PC-9 (cell line): ENCODE measurements at regions not wholly inside any gene's neighbourhood (a gene's known extent, or its start where the extent isn't known, plus 50 kb on each side); places are given as distances from the start of the nearest gene placed in this dataset.

Source experiments
- BruUV-seq: library from RNA; stranded (reverse); fragments of 400-500 nt; replicated peaks from 2 replicates; lab custom pipeline; 2021; lab: Mats Ljungman, UMichigan
- CTCF ChIA-PET: fragments of 300-600 bp; sonication (Branson Sonifier 250); formaldehyde crosslinking; loops from one replicate; lab custom pipeline; 2022; ENCODE audit warnings: antibody characterized with exemption; lab: Charles Lee
- POLR2A ChIA-PET: fragments of 300-600 bp; sonication (Branson Sonifier 250); formaldehyde crosslinking; loops from one replicate; lab custom pipeline; 2022; ENCODE audit warnings: antibody characterized with exemption; ENCODE audit not compliant: unreplicated experiment; lab: Charles Lee
- DNase-seq, 2 experiments: peaks; one replicate each; pipeline versions ENCODE4 v3.0.0 to v3.0.0-alpha.2; 2015 to 2022; ENCODE audit warnings: mixed read lengths in 1 of 2
- H2AFZ ChIP-seq: fragments of 200-600 bp; sonication (generic); 2 replicates; pipeline ENCODE4 v1.8.1; 2017; ENCODE audit warnings: antibody characterized with exemption
- H3F3A ChIP-seq: fragments of 200-600 bp; sonication (generic); 2 replicates; pipeline ENCODE4 v1.8.1; 2017; ENCODE audit warnings: antibody characterized with exemption, mild to moderate bottlenecking, low read depth; ENCODE audit not compliant: insufficient read depth
- H3K27ac ChIP-seq: fragments of 200-600 bp; sonication (generic); 2 replicates; pipeline ENCODE4 v1.6.1; 2016; ENCODE audit warnings: mixed run types
- H3K27me3 ChIP-seq: fragments of 200-600 bp; sonication (generic); 2 replicates; pipeline ENCODE4 v1.6.1; 2016; ENCODE audit warnings: low read depth, mixed run types; ENCODE audit not compliant: insufficient read depth
- H3K36me3 ChIP-seq: fragments of 200-600 bp; sonication (generic); 2 replicates; pipeline ENCODE4 v1.6.1; 2016; ENCODE audit warnings: low read depth, mixed run types
- H3K4me1 ChIP-seq: fragments of 200-600 bp; sonication (generic); replicated peaks from 2 replicates; pipeline ENCODE4 v1.6.1; 2016; ENCODE audit warnings: mixed run types; ENCODE audit not compliant: insufficient read depth
- H3K4me2 ChIP-seq: fragments of 200-600 bp; sonication (generic); 2 replicates; pipeline ENCODE4 v1.6.1; 2017; ENCODE audit warnings: mixed run types
- H3K4me3 ChIP-seq: fragments of 200-600 bp; sonication (generic); 2 replicates; pipeline ENCODE4 v1.6.1; 2016; ENCODE audit warnings: mixed run types
- H3K79me2 ChIP-seq: fragments of 200-600 bp; sonication (generic); 2 replicates; pipeline ENCODE4 v1.6.1; 2017; ENCODE audit warnings: low read depth, mixed run types
- H3K9me2 ChIP-seq: fragments of 200-600 bp; sonication (generic); 2 replicates; pipeline ENCODE4 v1.8.1; 2017; ENCODE audit warnings: mild to moderate bottlenecking; ENCODE audit not compliant: insufficient read depth
- H3K9me3 ChIP-seq: fragments of 200-600 bp; sonication (generic); 2 replicates; pipeline ENCODE4 v1.8.1; 2016; ENCODE audit warnings: low read depth; ENCODE audit not compliant: insufficient read depth
- H4K20me1 ChIP-seq: fragments of 200-600 bp; sonication (generic); 2 replicates; pipeline ENCODE4 v1.8.1; 2017; ENCODE audit not compliant: insufficient read depth
- EZH2 ChIP-seq: fragments of 200-600 bp; sonication (generic); IDR thresholded peaks from 2 replicates; pipeline ENCODE4 v1.8.0; 2017; ENCODE audit warnings: antibody characterized with exemption, low read depth
- intact Hi-C: fragments of 100-400 bp; cut with micrococcal nuclease; formaldehyde crosslinking; loops from one replicate; pipeline ENCODE4 v1.10.0; 2022; ENCODE audit not compliant: unreplicated experiment
- TF ChIP-seq, protein P1 (sequence below): fragments of 200-600 bp; sonication (generic); conservative IDR thresholded peaks from 2 replicates; pipeline ENCODE4 v1.6.1; 2017; ENCODE audit warnings: mixed run types, antibody characterized with exemption, mild to moderate bottlenecking, moderate library complexity

DNA sequence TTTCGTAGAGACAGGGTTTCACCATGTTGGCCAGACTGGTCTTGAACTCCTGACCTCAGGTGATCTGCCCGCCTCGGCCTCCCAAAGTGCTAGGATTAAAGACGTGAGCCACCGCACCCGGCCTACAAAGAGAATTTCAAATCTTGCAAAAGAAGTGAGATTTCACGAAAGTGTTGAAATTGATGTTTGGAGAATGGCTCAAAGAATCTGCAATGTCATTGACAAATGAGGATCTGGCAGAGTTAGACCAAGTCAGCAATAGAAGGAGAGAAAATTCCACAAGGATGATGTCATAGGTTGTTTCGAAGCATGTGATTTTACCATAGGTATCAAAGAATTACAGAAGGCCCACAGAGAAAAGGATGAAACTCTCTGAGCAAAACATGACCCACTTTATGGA is 71.7 kb downstream of the LYZL2 start:
- no peak overlapping the region for H3K4me2 ChIP-seq
- peaks cover 5% of the 10 kb centered on the region; the same call in 1 of the 2 replicates for H3F3A ChIP-seq
- no peaks in the 10 kb centered on the region for H3K27me3 ChIP-seq
- peak in 1 of 2 experiments; percentile 64 for DNase-seq
- no peak overlapping the region for H3K4me3 ChIP-seq
- BruUV-seq: no TSS peak
- H4K20me1 ChIP-seq: no peaks in the 10 kb centered on the region
- peaks cover 8% of the 10 kb centered on the region for H3K4me1 ChIP-seq
- no peaks in the 10 kb centered on the region for H3K36me3 ChIP-seq
- H2AFZ ChIP-seq: no peak overlapping the region
- no peaks in the 10 kb centered on the region for H3K79me2 ChIP-seq
- 0 out of 2 replicates have a peak overlapping the region, but pooled peaks have one; percentile 34 for H3K27ac ChIP-seq
- intact Hi-C loops: no loop called here
- ChIA-PET POLR2A (no interaction called here), CTCF (no interaction called here)
- TF ChIP-seq EZH2: no peak
- TF ChIP-seq, protein P1, sequence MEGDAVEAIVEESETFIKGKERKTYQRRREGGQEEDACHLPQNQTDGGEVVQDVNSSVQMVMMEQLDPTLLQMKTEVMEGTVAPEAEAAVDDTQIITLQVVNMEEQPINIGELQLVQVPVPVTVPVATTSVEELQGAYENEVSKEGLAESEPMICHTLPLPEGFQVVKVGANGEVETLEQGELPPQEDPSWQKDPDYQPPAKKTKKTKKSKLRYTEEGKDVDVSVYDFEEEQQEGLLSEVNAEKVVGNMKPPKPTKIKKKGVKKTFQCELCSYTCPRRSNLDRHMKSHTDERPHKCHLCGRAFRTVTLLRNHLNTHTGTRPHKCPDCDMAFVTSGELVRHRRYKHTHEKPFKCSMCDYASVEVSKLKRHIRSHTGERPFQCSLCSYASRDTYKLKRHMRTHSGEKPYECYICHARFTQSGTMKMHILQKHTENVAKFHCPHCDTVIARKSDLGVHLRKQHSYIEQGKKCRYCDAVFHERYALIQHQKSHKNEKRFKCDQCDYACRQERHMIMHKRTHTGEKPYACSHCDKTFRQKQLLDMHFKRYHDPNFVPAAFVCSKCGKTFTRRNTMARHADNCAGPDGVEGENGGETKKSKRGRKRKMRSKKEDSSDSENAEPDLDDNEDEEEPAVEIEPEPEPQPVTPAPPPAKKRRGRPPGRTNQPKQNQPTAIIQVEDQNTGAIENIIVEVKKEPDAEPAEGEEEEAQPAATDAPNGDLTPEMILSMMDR: no peak
- no peaks in the 10 kb centered on the region for H3K9me3 ChIP-seq
- H3K9me2 ChIP-seq: no peaks in the 10 kb centered on the region

- POLR2A ChIA-PET: interaction anchor here (0.6 kb wide), 1 partner anchor 82 kb away, joined by 3 read pairs; no protein-coding TSS in a partner anchor
- Histone ChIP-seq H3K4me1 (peaks cover 8% of the 10 kb centered on the region), H3K27me3 (no peaks in the 10 kb centered on the region), H3K36me3 (no peaks in the 10 kb centered on the region), H3K9me3 (no peaks in the 10 kb centered on the region), H3K4me3 (no peak overlapping the region), H4K20me1 (no peaks in the 10 kb centered on the region), H3K9me2 (no peaks in the 10 kb centered on the region), H3K79me2 (no peaks in the 10 kb centered on the region), H2AFZ (no peak overlapping the region), H3K27ac (no peak overlapping the region), H3K4me2 (no peak overlapping the region), H3F3A (peaks cover 5% of the 10 kb centered on the region; the same call in 1 of the 2 replicates)
- no TSS peak for BruUV-seq
- intact Hi-C loops: no loop called here
- CTCF ChIA-PET: no interaction called here
- no peak for DNase-seq
- TF ChIP-seq, protein P1: no peak
- TF ChIP-seq EZH2: no peak
Observed at GRCh38 chr10:30556189-30556588, 73.4 kb downstream of the LYZL2 start.

DNA sequence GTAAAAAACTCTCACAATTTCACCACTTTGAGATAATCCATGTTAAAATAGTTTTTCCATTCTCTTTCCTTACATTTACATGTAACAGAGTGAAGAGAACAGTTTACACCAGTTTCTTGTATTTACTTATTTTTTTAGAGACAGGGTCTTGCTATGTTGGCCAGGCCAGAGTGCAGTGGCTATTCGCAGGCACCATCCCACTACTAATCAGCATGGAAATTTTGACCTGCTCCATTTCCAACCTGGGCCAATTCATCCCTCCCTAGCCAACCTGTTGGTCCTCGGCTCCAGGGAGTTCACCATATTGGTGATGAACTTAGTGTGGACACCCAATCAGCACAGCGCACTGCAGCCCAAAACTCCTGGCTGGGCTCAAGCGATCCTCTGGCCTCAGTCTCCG is 74.1 kb downstream of the LYZL2 start:
- no peaks in the 10 kb centered on the region for H3K36me3 ChIP-seq
- intact Hi-C loops: no loop called here
- no peaks in the 10 kb centered on the region for H4K20me1 ChIP-seq
- no peaks in the 10 kb centered on the region for H3K27me3 ChIP-seq
- H3K79me2 ChIP-seq: no peaks in the 10 kb centered on the region
- H3F3A ChIP-seq: peaks cover 5% of the 10 kb centered on the region; the same call in 1 of the 2 replicates
- H3K27ac ChIP-seq: no peak overlapping the region
- ChIA-PET CTCF (no interaction called here), POLR2A (interaction anchor here (0.6 kb wide), 1 partner anchor 83 kb away, joined by 3 read pairs; no protein-coding TSS in a partner anchor)
- no TSS peak for BruUV-seq
- H3K4me1 ChIP-seq: peaks cover 8% of the 10 kb centered on the region
- DNase-seq: no peak
- no peaks in the 10 kb centered on the region for H3K9me3 ChIP-seq
- H3K4me2 ChIP-seq: no peak overlapping the region
- H3K4me3 ChIP-seq: no peak overlapping the region
- H3K9me2 ChIP-seq: no peaks in the 10 kb centered on the region
- TF ChIP-seq, protein P1: no peak
- no peak for TF ChIP-seq EZH2
- H2AFZ ChIP-seq: no peak overlapping the region
